ENCODE measurements at regions not wholly inside any gene's neighbourhood (a gene's known extent, or its start where the extent isn't known, plus 50 kb on each side); places are given as distances from the start of the nearest gene placed in this dataset.

GRCh38 chr3:152113413-152113812 is 155.3 kb upstream of the MBNL1 start:
- no peak for TF ChIP-seq CTBP1 (IDR thresholded peaks at IDR 0.05; ENCODE audit: borderline replicate concordance)
- ChIA-PET CTCF (no interaction called here), POLR2A (no interaction called here)
- DNase-seq (ENCODE audit: extremely low spot score): no peak

DNA sequence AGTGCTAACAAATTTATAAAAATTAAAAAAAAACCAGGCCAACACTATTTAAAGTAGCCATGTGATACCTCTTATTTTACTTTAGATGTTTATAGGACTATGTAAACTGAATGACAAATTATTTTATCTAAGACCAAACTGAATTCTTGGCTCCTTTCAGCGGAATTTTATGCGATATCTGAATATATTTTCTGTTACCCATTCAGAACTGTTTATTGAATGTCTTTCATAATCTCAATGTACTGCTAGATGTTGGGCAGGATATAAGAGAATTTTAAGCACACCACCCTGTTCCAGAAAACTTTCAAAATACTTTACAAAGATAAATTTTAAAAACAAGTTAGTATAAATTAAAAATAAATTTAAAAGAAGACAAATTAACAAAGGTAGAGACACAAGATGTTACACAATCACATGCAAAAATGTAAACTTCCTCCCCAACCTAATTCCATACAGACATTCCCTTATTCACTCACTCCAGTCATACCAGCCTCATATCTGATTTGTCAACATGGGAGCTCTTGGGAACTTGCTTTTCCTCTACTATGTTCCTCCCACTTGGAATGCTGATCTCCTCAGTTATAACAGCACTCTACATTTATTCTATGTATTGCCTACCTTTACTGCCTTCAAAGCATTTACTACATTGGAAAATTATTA is 154.6 kb upstream of the MBNL1 start:
- POLR2A ChIA-PET: no interaction called here
- CTCF ChIA-PET: no interaction called here
- no peak for DNase-seq (ENCODE audit: extremely low spot score)
- TF ChIP-seq ARNT (IDR thresholded peaks at IDR 0.05) (no peak), LEF1 (IDR thresholded peaks at IDR 0.05; ENCODE audit: borderline replicate concordance) (no peak), FOXA1 (IDR thresholded peaks at IDR 0.05) (no peak), FOXM1 (IDR thresholded peaks at IDR 0.05; ENCODE audit: borderline replicate concordance) (no peak), CTBP1 (IDR thresholded peaks at IDR 0.05; ENCODE audit: borderline replicate concordance) (no peak), NFRKB (IDR thresholded peaks at IDR 0.05) (no peak), ZNF384 (IDR thresholded peaks at IDR 0.05) (no peak), HDGF (IDR thresholded peaks at IDR 0.05; ENCODE audit: borderline replicate concordance) (no peak), FOXK2 (IDR thresholded peaks at IDR 0.05) (no peak), SP1 (IDR thresholded peaks at IDR 0.05) (no peak), ELF4 (IDR thresholded peaks at IDR 0.05) (no peak), TARDBP (IDR thresholded peaks at IDR 0.05) (no peak), SUZ12 (IDR thresholded peaks at IDR 0.05) (no peak), BHLHE40 (IDR thresholded peaks at IDR 0.05; ENCODE audit: borderline replicate concordance) (no peak)

DNA sequence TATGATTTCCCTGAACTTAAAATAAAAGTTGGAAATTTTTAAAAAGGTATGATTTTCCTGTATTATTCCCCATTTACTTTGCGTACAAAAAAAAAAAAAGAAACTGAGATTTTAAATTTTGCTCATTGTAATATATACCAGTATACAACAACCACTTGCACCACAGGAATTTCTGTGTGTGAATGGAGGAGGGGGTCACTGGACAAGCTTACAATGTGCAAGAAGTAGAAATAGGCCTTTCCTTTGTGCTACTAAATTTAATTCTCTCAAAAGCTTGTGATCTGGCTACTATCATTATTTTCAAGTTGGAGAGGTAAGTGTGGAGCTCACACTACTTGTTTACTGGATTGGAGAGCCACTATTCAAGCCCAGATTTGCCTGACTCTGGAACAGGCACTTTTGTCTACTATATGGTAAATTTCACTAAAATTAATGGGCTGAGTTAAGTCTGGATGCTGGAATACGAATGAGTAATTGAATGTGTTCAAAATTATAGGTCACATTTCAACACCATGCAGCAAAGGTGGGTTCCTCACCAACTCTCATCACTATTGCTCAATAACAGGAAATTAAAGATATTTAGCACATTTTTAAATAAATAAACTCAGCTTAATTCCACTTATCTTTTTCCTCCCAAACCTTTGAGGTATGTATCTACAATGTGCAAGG is 148.0 kb upstream of the MBNL1 start:
- ChIA-PET CTCF (no interaction called here), POLR2A (no interaction called here)
- DNase-seq (ENCODE audit: extremely low spot score): no peak
- TF ChIP-seq SP1 (IDR thresholded peaks at IDR 0.05) (no peak), FOXA1 (IDR thresholded peaks at IDR 0.05) (no peak), FOXM1 (IDR thresholded peaks at IDR 0.05; ENCODE audit: borderline replicate concordance) (no peak), L3MBTL2 (conservative IDR thresholded peaks at IDR 0.05) (no peak), TARDBP (IDR thresholded peaks at IDR 0.05) (no peak), ZNF384 (IDR thresholded peaks at IDR 0.05) (no peak), BHLHE40 (IDR thresholded peaks at IDR 0.05; ENCODE audit: borderline replicate concordance) (no peak), FOXK2 (IDR thresholded peaks at IDR 0.05) (no peak)

DNA sequence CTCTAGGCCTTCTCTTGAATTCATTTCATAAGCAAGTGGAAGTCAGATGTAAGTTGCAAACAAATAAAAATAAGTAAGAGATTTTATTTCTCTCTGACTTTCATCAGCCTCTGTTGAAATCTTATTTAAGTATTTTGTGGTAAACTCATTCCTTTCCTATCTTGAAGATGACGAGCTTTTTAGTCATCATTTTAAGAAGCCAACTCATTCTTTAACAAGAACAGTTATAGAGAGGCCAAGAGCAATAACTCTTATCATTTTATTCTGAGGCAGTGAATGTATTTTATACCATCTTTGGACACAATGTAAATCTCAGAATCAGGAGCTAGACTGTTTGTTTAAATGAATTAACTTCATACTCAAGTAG is 147.5 kb upstream of the MBNL1 start:
- DNase-seq (ENCODE audit: extremely low spot score): no peak
- CTCF ChIA-PET: no interaction called here
- POLR2A ChIA-PET: no interaction called here
- TF ChIP-seq SUZ12 (IDR thresholded peaks at IDR 0.05): no peak
- no peak for TF ChIP-seq HDGF (IDR thresholded peaks at IDR 0.05; ENCODE audit: borderline replicate concordance)
- no peak for TF ChIP-seq ZNF384 (IDR thresholded peaks at IDR 0.05)
- TF ChIP-seq FOXA1 (IDR thresholded peaks at IDR 0.05): no peak

DNA sequence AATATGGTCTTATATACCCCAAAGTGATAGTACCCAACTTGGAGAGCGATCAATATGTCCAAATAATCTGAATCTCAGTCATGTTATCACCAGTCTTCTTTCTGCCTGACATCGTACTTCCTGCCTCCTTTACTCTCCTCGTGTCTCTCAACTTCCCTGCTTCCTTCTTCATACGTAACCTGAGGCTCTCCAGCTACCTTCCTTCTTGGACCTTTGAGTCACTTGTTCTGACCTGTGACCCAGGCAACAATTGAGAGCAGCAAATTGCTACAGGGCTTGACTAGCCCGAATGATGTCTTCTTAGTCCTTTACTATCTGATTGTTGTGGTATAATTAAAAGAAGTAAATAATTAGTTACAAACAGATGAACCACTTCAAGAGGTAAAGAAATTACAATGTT is 145.9 kb upstream of the MBNL1 start:
- POLR2A ChIA-PET: no interaction called here
- CTCF ChIA-PET: no interaction called here
- no peak for DNase-seq (ENCODE audit: extremely low spot score)
- no peak for TF ChIP-seq TARDBP (IDR thresholded peaks at IDR 0.05)
- TF ChIP-seq ELF4 (IDR thresholded peaks at IDR 0.05): no peak
- no peak for TF ChIP-seq LEF1 (IDR thresholded peaks at IDR 0.05; ENCODE audit: borderline replicate concordance)
- TF ChIP-seq FOXA1 (IDR thresholded peaks at IDR 0.05): no peak
- TF ChIP-seq, protein P1, sequence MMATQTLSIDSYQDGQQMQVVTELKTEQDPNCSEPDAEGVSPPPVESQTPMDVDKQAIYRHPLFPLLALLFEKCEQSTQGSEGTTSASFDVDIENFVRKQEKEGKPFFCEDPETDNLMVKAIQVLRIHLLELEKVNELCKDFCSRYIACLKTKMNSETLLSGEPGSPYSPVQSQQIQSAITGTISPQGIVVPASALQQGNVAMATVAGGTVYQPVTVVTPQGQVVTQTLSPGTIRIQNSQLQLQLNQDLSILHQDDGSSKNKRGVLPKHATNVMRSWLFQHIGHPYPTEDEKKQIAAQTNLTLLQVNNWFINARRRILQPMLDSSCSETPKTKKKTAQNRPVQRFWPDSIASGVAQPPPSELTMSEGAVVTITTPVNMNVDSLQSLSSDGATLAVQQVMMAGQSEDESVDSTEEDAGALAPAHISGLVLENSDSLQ (IDR thresholded peaks at IDR 0.05): no peak
- TF ChIP-seq HDGF (IDR thresholded peaks at IDR 0.05; ENCODE audit: borderline replicate concordance): no peak
- no peak for TF ChIP-seq NFRKB (IDR thresholded peaks at IDR 0.05)
- no peak for TF ChIP-seq ARNT (IDR thresholded peaks at IDR 0.05)
- no peak for TF ChIP-seq FOXM1 (IDR thresholded peaks at IDR 0.05; ENCODE audit: borderline replicate concordance)
- no peak for TF ChIP-seq BHLHE40 (IDR thresholded peaks at IDR 0.05; ENCODE audit: borderline replicate concordance)
- TF ChIP-seq ZNF384 (IDR thresholded peaks at IDR 0.05): no peak
- TF ChIP-seq SP1 (IDR thresholded peaks at IDR 0.05): no peak
- TF ChIP-seq SUZ12 (IDR thresholded peaks at IDR 0.05): no peak
- TF ChIP-seq FOXK2 (IDR thresholded peaks at IDR 0.05): no peak
- TF ChIP-seq L3MBTL2 (conservative IDR thresholded peaks at IDR 0.05): no peak
- no peak for TF ChIP-seq CTBP1 (IDR thresholded peaks at IDR 0.05; ENCODE audit: borderline replicate concordance)

GRCh38 chr3:152123457-152123856 is 145.3 kb upstream of the MBNL1 start:
- no peak for DNase-seq (ENCODE audit: extremely low spot score)
- POLR2A ChIA-PET: no interaction called here
- CTCF ChIA-PET: no interaction called here
- TF ChIP-seq FOXA1 (IDR thresholded peaks at IDR 0.05) (no peak), BHLHE40 (IDR thresholded peaks at IDR 0.05; ENCODE audit: borderline replicate concordance) (no peak)

DNA sequence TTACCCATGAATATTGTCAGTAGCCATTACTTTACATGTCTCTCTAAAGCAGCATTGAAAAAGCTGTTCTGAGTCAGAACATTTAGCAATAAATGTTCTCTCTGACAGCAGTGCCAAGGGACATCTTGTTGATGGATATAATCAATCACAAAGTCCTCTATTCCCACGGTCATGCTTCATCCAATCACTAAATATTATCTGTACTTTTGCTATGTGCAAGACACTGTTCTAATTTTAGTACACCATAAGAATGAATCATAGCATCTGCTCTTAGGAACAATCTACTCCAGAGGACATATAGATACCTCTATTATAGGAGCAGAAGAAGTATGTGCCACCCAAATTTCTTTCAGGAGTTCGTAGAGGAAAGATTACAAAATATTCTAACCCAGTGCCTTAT is 142.5 kb upstream of the MBNL1 start:
- no peak for DNase-seq (ENCODE audit: extremely low spot score)
- ChIA-PET POLR2A (no interaction called here), CTCF (interaction anchor here (0.7 kb wide), 1 partner anchor 22 kb away, joined by 4 read pairs; no protein-coding TSS in a partner anchor)
- TF ChIP-seq ARNT (IDR thresholded peaks at IDR 0.05) (no peak), FOXA1 (IDR thresholded peaks at IDR 0.05) (no peak), L3MBTL2 (conservative IDR thresholded peaks at IDR 0.05) (no peak), SUZ12 (IDR thresholded peaks at IDR 0.05) (no peak), NFRKB (IDR thresholded peaks at IDR 0.05) (no peak), ELF4 (IDR thresholded peaks at IDR 0.05) (no peak), ZNF384 (IDR thresholded peaks at IDR 0.05) (no peak), TARDBP (IDR thresholded peaks at IDR 0.05) (no peak), BHLHE40 (IDR thresholded peaks at IDR 0.05; ENCODE audit: borderline replicate concordance) (no peak), HDGF (IDR thresholded peaks at IDR 0.05; ENCODE audit: borderline replicate concordance) (no peak), CTBP1 (IDR thresholded peaks at IDR 0.05; ENCODE audit: borderline replicate concordance) (no peak), FOXK2 (IDR thresholded peaks at IDR 0.05) (no peak), FOXM1 (IDR thresholded peaks at IDR 0.05; ENCODE audit: borderline replicate concordance) (no peak), SP1 (IDR thresholded peaks at IDR 0.05) (no peak), LEF1 (IDR thresholded peaks at IDR 0.05; ENCODE audit: borderline replicate concordance) (no peak)
- TF ChIP-seq, protein P1 (IDR thresholded peaks at IDR 0.05): no peak

Measured in HEK293T (cell line).